Suprapubic skin (tissue), 3 donors: ENCODE measurements at regions not wholly inside any gene's neighbourhood (a gene's known extent, or its start where the extent isn't known, plus 50 kb on each side); places are given as distances from the start of the nearest gene placed in this dataset.

Source experiments
- CTCF ChIP-seq, 2 donors: fragments of 200-600 bp in 1 of 2; fragments of 450-650 bp in 1 of 2; sonication (generic) in 1 of 2; IDR thresholded peaks; one replicate each; pipeline ENCODE4 v1.5.1; 2016 to 2019; ENCODE audit warnings: antibody characterized with exemption in 2 of 2, mild to moderate bottlenecking in 1 of 2, moderate library complexity in 1 of 2
- EP300 ChIP-seq: sonication (generic); formaldehyde crosslinking; IDR thresholded peaks from one replicate; pipeline ENCODE4 v1.6.1; 2017; ENCODE audit warnings: antibody characterized with exemption
- POLR2A ChIP-seq, 2 donors: fragments of 450-650 bp; IDR thresholded peaks; one replicate each; pipeline ENCODE4 v1.6.1; 2017; ENCODE audit warnings: antibody characterized with exemption in 2 of 2, mild to moderate bottlenecking in 2 of 2, moderate library complexity in 2 of 2

GRCh38 chr13:72122661-72123255 lies 255.8 kb upstream of the DACH1 start:
- TF ChIP-seq CTCF (IDR thresholded peaks at IDR 0.05) (no peak), EP300 (no peak), POLR2A (IDR thresholded peaks at IDR 0.05) (no peak)
